GM23338 (cell line): ENCODE measurements at regions not wholly inside any gene's neighbourhood (a gene's known extent, or its start where the extent isn't known, plus 50 kb on each side); places are given as distances from the start of the nearest gene placed in this dataset.

Source experiments
- ATAC-seq: fragments of 200-7000 bp; cut with Tn5 transposase; 3 replicates; pipeline ENCODE4 v1.9.1; 2020
- DNase-seq: peaks from one replicate; pipeline ENCODE4 v3.0.0-alpha.2; 2015; ENCODE audit warnings: low spot score
- H2AFZ ChIP-seq: fragments of 200-600 bp; sonication (generic); 2 replicates; pipeline ENCODE4 v1.8.0; 2016; ENCODE audit warnings: antibody characterized with exemption, mild to moderate bottlenecking, moderate library complexity
- H3F3A ChIP-seq: fragments of 200-600 bp; sonication (generic); replicated peaks from 2 replicates; pipeline ENCODE4 v1.8.0; 2017; ENCODE audit warnings: antibody characterized with exemption, mixed run types, low read depth
- H3K27ac ChIP-seq: fragments of 200-600 bp; sonication (generic); 2 replicates; pipeline ENCODE4 v1.6.1; 2016; ENCODE audit warnings: low read depth
- H3K27me3 ChIP-seq: fragments of 200-600 bp; sonication (generic); 2 replicates; pipeline ENCODE4 v1.8.0; 2016; ENCODE audit warnings: mild to moderate bottlenecking, mixed run types, moderate library complexity; ENCODE audit not compliant: insufficient read depth
- H3K36me3 ChIP-seq: fragments of 200-600 bp; sonication (generic); 2 replicates; pipeline ENCODE4 v1.8.0; 2016; ENCODE audit warnings: mild to moderate bottlenecking; ENCODE audit not compliant: insufficient read depth
- H3K4me1 ChIP-seq: fragments of 200-600 bp; sonication (generic); 2 replicates; pipeline ENCODE4 v1.8.0; 2016; ENCODE audit warnings: mild to moderate bottlenecking, moderate library complexity; ENCODE audit not compliant: insufficient read depth
- H3K4me2 ChIP-seq: fragments of 200-600 bp; sonication (generic); 2 replicates; pipeline ENCODE4 v1.7.1; 2017; ENCODE audit warnings: mixed run types
- H3K4me3 ChIP-seq: fragments of 200-600 bp; sonication (generic); 2 replicates; pipeline ENCODE4 v1.6.1; 2016; ENCODE audit warnings: mixed run types
- H3K79me2 ChIP-seq: fragments of 200-600 bp; sonication (generic); replicated peaks from 2 replicates; pipeline ENCODE4 v1.8.0; 2017; ENCODE audit warnings: mild to moderate bottlenecking; ENCODE audit not compliant: insufficient read depth
- H3K9me2 ChIP-seq: fragments of 200-600 bp; sonication (generic); 2 replicates; pipeline ENCODE4 v1.8.0; 2017; ENCODE audit not compliant: insufficient read depth
- H4K20me1 ChIP-seq: fragments of 200-600 bp; sonication (generic); replicated peaks from 2 replicates; pipeline ENCODE4 v1.8.0; 2017; ENCODE audit warnings: mild to moderate bottlenecking; ENCODE audit not compliant: insufficient read depth
- H3K27ac Mint-ChIP-seq: 2 replicates; pipeline ENCODE4 v1.8.0; 2020; ENCODE audit warnings: inconsistent platforms, mild to moderate bottlenecking, moderate library complexity, mixed read lengths
- H3K27me3 Mint-ChIP-seq: 3 replicates; pipeline ENCODE4 v1.8.0; 2022; ENCODE audit warnings: low read depth, mild to moderate bottlenecking, moderate library complexity, mixed read lengths, inconsistent platforms; ENCODE audit not compliant: insufficient read depth, poor library complexity
- H3K36me3 Mint-ChIP-seq: 3 replicates; pipeline ENCODE4 v1.8.0; 2021; ENCODE audit warnings: low read depth, mild to moderate bottlenecking, inconsistent platforms, moderate library complexity, mixed read lengths
- H3K4me1 Mint-ChIP-seq: 3 replicates; pipeline ENCODE4 v1.8.0; 2020; ENCODE audit warnings: mild to moderate bottlenecking, inconsistent platforms, mixed read lengths
- H3K4me3 Mint-ChIP-seq: 3 replicates; pipeline ENCODE4 v1.8.0; 2021; ENCODE audit warnings: moderate library complexity, mild to moderate bottlenecking, inconsistent platforms, mixed read lengths
- H3K9me3 Mint-ChIP-seq: 3 replicates; pipeline ENCODE4 v1.8.0; 2020; ENCODE audit warnings: moderate library complexity, mild to moderate bottlenecking, inconsistent platforms, mixed read lengths
- NANOG ChIP-seq: IDR thresholded peaks from 2 replicates; pipeline ENCODE4 v1.6.1; 2016; ENCODE audit warnings: antibody characterized with exemption, borderline replicate concordance
- TF ChIP-seq, protein P1 (sequence below): fragments of 250-450 bp; sonication (Bioruptor Pico); IDR thresholded peaks from 2 replicates; pipeline ENCODE4 v1.5.0; 2020; ENCODE audit warnings: mild to moderate bottlenecking, moderate library complexity
- TF ChIP-seq, protein P2 (sequence below): IDR thresholded peaks from 2 replicates; pipeline ENCODE4 v1.6.1; 2016; ENCODE audit warnings: antibody characterized with exemption

DNA sequence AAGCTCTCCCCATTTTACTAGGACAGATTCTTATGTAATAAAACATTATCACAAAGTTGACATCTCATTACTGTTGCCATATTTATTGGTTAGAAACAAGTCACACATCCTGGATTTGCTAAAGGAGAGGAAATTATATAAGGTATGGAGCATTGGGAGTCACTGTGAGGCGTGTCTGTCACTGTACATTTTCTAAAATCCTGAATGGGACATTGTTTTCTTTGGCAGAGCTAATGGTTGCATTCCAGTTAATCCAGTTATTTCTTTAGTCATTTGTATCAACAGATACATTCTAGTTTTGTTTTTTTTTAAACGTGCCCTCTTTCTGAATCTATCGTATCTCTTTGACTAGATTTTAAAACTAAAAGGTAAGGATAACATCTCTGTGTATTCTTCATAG lies 70.2 kb upstream of the MITF start:
- H3K4me3 Mint-ChIP-seq = no peak overlapping the region
- no peaks in the 10 kb centered on the region for H3K9me2 ChIP-seq

More for the DNA sequence above, 70.2 kb upstream of the MITF start:
- Histone ChIP-seq H4K20me1 (no peaks in the 10 kb centered on the region), H3K27me3 (no peaks in the 10 kb centered on the region), H2AFZ (no peak overlapping the region), H3K4me1 (no peaks in the 10 kb centered on the region), H3K27ac (no peak overlapping the region), H3K79me2 (no peaks in the 10 kb centered on the region), H3K36me3 (no peaks in the 10 kb centered on the region), H3F3A (no peaks in the 10 kb centered on the region), H3K4me3 (no peak overlapping the region), H3K4me2 (no peak overlapping the region)
- no peaks in the 10 kb centered on the region; the same call in 1 of the 3 replicates for H3K4me1 Mint-ChIP-seq
- no peak for DNase-seq
- no peaks in the 10 kb centered on the region for H3K9me3 Mint-ChIP-seq
- ATAC-seq = no peak
- peaks cover 6% of the 10 kb centered on the region for H3K27me3 Mint-ChIP-seq
- no peak overlapping the region for H3K27ac Mint-ChIP-seq
- no peak for TF ChIP-seq NANOG
- TF ChIP-seq, protein P1, sequence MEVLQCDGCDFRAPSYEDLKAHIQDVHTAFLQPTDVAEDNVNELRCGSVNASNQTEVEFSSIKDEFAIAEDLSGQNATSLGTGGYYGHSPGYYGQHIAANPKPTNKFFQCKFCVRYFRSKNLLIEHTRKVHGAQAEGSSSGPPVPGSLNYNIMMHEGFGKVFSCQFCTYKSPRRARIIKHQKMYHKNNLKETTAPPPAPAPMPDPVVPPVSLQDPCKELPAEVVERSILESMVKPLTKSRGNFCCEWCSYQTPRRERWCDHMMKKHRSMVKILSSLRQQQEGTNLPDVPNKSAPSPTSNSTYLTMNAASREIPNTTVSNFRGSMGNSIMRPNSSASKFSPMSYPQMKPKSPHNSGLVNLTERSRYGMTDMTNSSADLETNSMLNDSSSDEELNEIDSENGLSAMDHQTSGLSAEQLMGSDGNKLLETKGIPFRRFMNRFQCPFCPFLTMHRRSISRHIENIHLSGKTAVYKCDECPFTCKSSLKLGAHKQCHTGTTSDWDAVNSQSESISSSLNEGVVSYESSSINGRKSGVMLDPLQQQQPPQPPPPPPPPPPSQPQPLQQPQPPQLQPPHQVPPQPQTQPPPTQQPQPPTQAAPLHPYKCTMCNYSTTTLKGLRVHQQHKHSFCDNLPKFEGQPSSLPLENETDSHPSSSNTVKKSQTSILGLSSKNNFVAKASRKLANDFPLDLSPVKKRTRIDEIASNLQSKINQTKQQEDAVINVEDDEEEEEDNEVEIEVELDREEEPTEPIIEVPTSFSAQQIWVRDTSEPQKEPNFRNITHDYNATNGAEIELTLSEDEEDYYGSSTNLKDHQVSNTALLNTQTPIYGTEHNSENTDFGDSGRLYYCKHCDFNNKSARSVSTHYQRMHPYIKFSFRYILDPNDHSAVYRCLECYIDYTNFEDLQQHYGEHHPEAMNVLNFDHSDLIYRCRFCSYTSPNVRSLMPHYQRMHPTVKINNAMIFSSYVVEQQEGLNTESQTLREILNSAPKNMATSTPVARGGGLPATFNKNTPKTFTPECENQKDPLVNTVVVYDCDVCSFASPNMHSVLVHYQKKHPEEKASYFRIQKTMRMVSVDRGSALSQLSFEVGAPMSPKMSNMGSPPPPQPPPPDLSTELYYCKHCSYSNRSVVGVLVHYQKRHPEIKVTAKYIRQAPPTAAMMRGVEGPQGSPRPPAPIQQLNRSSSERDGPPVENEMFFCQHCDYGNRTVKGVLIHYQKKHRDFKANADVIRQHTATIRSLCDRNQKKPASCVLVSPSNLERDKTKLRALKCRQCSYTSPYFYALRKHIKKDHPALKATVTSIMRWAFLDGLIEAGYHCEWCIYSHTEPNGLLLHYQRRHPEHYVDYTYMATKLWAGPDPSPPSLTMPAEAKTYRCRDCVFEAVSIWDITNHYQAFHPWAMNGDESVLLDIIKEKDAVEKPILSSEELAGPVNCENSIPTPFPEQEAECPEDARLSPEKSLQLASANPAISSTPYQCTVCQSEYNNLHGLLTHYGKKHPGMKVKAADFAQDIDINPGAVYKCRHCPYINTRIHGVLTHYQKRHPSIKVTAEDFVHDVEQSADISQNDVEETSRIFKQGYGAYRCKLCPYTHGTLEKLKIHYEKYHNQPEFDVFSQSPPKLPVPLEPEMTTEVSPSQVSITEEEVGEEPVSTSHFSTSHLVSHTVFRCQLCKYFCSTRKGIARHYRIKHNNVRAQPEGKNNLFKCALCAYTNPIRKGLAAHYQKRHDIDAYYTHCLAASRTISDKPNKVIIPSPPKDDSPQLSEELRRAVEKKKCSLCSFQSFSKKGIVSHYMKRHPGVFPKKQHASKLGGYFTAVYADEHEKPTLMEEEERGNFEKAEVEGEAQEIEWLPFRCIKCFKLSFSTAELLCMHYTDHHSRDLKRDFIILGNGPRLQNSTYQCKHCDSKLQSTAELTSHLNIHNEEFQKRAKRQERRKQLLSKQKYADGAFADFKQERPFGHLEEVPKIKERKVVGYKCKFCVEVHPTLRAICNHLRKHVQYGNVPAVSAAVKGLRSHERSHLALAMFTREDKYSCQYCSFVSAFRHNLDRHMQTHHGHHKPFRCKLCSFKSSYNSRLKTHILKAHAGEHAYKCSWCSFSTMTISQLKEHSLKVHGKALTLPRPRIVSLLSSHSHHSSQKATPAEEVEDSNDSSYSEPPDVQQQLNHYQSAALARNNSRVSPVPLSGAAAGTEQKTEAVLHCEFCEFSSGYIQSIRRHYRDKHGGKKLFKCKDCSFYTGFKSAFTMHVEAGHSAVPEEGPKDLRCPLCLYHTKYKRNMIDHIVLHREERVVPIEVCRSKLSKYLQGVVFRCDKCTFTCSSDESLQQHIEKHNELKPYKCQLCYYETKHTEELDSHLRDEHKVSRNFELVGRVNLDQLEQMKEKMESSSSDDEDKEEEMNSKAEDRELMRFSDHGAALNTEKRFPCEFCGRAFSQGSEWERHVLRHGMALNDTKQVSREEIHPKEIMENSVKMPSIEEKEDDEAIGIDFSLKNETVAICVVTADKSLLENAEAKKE (CRISPR knock-in tag) = no peak
- TF ChIP-seq, protein P2, sequence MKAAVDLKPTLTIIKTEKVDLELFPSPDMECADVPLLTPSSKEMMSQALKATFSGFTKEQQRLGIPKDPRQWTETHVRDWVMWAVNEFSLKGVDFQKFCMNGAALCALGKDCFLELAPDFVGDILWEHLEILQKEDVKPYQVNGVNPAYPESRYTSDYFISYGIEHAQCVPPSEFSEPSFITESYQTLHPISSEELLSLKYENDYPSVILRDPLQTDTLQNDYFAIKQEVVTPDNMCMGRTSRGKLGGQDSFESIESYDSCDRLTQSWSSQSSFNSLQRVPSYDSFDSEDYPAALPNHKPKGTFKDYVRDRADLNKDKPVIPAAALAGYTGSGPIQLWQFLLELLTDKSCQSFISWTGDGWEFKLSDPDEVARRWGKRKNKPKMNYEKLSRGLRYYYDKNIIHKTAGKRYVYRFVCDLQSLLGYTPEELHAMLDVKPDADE = no peak
- no peaks in the 10 kb centered on the region for H3K36me3 Mint-ChIP-seq
